GM18520 (cell line): ENCODE measurements at regions not wholly inside any gene's neighbourhood (a gene's known extent, or its start where the extent isn't known, plus 50 kb on each side); places are given as distances from the start of the nearest gene placed in this dataset.

ENCODE experiments used
- ATAC-seq: cut with Tn5 transposase; IDR thresholded peaks from one replicate; pipeline ENCODE4 v1.9.1; 2021; ENCODE audit not compliant: unreplicated experiment

DNA sequence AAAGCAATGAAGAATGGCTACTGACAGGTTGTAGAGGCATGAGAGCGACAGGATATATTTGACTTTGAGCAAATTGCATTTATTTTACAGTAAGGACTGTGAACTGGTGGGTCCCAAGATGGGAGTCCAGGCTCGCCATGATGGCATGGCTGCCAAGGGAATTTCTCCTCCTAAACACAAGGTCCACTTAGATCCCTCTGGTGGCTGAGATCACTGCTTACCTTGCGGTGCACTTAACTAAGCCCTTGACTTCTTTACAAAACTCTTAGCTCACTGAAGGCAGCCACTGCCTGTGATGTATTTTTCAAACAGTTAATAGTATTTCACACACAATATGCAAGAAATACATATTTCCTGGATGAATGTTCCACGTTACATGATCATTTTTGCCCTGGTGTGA is 50.3 kb upstream of the SORBS2 start:
- no peak for ATAC-seq

DNA sequence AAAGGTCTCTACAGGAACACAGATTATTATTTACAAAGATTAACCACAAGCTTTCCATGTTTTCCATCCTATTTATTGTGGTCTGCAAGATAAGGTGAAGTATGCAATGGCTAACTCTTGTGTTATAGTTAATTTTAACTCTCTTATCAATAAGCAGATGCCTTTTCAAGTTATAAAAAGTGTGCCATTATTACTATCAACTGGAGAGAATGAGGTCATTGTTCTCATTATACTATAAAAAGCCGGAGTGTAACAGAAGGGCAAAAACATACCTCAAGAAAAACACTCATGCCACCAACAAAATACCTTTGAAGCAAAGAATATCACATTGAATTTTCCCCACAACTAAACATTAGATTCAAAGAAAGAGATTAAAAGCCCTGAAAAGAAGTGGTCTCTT is 52.0 kb upstream of the SORBS2 start:
- no peak for ATAC-seq

- no peak for ATAC-seq
These were observed 53.9 kb upstream of the SORBS2 start for GRCh38 chr4:185865901-185866328.

DNA sequence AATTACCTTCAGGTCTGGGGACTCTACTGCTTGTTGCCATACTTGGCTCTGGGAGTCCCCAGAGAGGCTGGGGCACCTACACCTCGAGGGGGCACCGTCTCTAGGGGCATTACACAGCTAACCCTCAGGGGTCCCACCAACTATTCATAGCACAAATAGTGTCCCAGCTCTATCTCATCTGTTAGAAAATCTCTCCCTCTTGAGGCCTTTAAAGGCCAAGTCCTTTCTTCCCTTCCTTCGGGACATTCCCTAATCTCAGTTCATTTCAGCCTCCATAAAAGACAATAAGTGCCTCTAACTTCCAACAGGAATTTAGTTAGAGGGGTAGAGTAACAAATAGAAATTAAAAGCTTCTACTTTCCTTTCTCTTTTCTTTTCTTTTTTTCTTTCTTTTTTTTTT is 55.8 kb upstream of the SORBS2 start:
- ATAC-seq, result no peak

DNA sequence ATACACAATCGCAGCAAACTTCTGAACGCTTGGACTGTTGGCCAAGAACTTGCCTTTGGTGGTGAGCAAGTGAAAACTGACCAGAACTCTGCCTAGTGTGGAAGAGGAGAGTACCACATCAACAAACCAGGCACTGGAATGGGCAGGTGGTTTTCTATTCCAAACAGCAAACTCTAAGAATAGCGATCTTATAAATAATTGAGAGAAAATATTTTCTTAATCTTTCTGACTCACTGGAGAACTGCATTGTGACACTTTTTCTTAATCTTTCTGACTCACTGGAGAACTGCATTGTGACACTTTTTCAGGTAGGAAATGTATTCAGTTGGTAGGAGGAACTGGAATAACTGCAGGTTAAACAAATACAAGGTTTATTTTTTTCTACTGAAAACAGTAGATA is 57.0 kb upstream of the SORBS2 start:
- ATAC-seq, result no peak

GRCh38 chr4:185869427-185869826 is 57.4 kb upstream of the SORBS2 start:
- no peak for ATAC-seq

GRCh38 chr4:185870366-185870765 is 58.4 kb upstream of the SORBS2 start:
- ATAC-seq, result no peak

DNA sequence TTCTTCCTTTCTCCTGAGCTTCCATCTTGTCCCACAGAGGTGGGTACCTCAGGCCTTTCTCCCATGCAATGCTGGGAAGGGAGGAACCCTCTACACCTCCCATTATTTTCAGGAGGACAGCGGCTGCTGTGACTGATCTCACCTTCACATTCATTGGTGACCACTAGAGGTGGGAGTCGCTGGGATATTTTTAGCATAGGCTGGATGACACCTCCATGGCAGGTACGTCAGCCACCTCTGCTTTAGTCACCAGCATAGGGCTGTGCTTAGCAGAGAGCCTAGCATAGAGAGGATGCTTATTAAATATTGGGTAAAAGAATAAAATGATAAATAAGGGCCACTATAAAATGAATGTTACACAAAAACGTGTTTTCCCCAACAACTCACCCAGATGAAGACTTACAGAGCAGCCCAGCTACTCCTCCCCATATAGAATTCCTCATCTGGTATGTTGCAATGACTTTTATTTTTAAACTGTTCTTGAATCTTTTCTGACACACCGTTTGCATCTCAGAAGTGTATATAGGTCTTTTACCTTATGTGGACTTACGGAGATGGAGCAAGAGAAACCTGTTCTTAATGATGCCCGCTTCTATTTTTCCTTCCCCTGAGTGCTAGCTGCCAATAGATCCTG is 60.9 kb upstream of the SORBS2 start:
- ATAC-seq, result no peak

- ATAC-seq, result no peak
These were observed 62.7 kb upstream of the SORBS2 start for GRCh38 chr4:185874516-185875230.

GRCh38 chr4:185875316-185875907 is 63.4 kb upstream of the SORBS2 start:
- ATAC-seq, result no peak

DNA sequence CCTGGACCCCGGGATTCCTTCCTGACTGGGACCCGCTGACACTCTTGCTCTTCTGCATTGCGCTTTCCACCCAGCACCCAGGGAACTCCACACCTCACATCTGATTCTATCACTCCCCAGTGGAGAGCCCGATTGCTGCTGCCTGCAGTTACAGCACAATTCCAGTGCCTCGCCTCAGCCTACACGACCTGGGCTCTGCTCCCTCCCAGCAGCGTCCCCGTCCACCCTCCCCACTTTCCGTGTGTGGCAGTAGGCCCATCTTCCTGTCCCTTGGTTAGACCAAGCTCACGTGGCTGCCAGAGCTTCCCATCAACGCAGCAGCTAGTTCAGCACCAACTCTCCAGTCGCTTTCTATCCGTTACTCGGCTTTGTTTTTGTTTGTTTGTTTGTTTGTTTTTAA is 66.6 kb upstream of the SORBS2 start:
- ATAC-seq, result no peak

DNA sequence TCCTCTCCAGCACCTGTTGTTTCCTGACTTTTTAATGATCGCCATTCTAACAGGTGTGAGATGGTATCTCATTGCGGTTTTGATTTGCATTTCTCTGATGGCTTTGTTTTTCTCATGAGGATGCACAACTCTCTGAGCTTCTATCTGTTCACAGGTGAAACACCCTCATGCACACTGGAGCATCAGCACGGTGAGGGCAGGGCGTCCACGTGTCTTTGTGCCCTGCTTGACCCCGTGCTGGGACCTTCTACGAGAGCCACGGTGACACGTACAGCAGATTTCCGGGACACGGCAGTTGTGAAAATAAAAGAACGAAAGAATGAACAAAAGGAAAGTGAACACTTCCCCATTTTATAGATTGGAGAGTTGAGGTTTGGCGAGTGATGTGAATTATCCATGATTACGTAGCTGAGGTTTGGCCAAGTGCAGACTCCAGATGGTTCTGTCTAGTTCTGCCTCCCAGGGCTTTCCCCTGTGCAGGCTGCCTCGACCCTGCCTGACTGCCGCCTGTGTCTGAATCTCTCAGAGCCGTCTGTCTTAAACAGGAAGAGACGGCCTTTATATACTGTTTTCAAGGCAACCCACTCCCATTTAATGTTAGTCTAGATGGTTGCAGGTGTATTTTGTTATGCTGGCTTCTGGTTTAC is 67.8 kb upstream of the SORBS2 start:
- no peak for ATAC-seq

GRCh38 chr4:185880571-185880970 is 68.6 kb upstream of the SORBS2 start:
- no peak for ATAC-seq

GRCh38 chr4:185881430-185881829 is 69.4 kb upstream of the SORBS2 start:
- ATAC-seq, result no peak

DNA sequence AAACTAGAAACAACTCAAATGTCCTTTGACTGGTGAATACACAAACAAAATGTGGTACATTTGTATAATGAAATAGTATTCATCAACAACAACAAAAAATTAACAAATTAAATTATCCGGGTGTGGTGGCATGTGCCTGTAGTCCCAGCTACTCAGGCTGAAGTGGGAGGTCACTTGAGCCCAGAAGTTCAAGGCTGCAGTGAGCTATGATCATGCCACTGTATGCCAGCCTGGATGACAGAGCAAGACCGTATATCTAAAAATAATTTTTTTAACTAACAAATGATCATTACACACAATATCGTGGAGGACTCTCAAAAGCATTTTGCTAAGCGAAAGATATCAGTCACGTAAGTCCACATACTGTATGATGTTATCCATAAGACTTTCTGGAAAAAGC is 71.6 kb upstream of the SORBS2 start:
- no peak for ATAC-seq

GRCh38 chr4:185885075-185885474 is 73.1 kb upstream of the SORBS2 start:
- no peak for ATAC-seq

DNA sequence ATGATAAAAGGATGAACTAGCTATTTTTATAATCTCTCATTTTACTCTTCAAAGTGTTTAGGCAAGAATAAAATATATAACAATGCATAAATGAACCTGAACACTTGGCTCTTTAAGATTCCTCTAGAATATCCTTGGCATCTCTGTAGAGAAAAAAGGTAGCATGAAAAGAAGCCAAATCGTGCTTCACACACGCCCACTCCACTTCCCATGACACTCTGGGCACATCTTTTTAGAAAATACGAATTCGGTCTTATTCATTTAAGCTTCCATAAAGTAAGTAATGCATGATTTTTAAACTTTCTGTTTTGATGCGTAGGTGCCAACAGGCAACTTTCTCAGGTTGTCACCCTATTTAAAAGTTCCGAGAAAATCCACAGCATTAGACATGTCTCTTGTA is 73.6 kb upstream of the SORBS2 start:
- no peak for ATAC-seq

DNA sequence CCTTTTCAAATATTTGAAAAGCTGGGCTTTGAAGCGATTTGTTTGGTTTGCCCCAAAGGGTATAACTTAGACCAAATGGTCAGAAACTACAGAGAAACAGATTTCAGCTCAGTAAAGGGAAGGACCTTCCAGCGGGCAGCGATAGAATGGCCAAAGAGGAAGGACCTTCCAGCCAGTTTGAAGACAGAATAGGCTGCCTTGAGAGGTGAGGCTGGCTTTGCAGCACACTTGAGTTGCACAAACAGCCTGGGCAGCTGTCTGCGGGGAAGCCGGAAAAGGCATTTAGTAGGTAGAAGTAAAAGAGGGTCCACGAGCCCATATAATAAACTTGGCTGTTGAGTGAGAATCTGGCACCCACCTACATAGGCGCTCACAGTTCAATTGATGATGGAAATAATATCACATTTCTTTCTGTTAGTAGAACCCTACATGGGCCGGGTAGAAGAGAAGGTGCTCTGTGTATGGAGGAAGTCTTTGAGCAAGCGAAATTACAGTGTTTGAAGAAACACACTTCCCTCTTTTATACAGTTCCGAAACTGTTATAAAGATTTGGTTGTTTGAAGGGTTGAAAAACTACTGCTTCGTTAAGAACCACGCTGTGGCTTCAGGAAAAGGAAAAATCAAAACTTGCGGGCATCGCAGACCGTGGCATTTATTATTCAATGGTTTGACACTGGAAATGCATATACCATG is 75.0 kb upstream of the SORBS2 start:
- ATAC-seq, result no peak

DNA sequence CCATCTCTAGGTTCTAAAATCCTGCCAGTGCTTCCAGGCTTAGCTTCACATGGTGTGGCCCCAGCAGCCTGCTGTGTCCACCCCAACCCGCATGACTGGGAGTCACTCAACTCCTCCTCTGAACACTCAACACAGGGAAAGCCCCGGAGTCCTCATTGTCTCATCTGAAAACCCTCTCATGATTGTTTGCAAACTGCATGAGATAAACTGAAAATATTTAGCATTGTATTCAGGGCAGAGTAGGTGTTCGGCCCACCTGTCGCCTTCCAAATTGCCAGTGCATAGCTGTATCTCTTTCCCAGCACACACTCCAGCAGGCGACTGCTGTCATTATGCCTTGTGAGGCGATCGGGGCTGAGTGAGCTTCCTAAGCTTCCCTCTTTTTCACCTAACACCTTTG is 76.7 kb upstream of the SORBS2 start:
- no peak for ATAC-seq

DNA sequence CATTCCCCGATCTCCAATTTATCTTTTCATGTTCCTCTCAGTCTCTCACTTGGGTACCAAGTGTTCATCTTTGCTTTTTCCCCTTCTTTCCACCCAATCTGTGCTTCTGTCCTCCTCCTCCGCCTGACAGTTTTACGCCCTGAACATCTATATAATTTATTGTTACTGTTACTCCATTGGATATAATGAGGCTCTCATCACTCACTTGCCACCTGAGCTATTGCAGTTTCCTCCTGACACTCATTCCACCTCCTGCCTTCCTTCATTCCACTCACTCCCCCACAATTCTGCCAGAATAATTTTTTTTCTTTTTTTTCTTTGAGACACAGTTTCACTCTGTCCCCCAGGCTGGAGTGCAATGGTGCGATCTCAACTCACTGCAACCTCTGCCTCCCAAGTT is 77.6 kb upstream of the SORBS2 start:
- ATAC-seq, result no peak

DNA sequence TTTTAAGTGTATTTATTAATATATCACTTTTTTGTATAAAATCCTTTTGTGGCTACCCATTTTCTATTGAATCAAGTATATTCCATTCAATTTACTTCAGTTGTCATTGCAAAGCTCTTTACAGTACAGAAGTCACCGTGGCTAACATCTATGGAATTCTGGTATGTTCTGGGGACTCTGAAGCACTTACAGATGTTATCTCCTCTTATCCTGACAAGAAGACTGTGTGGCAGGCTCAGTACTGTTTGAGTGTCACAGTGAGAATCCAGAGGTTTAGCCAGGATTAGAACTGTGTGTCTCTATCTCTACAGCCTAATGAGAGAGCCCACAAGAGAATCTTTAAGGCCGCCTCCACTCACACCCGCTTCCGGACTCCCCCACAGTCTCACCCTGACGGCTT is 78.2 kb upstream of the SORBS2 start:
- ATAC-seq, result no peak
